ENCODE measurements at regions not wholly inside any gene's neighbourhood (a gene's known extent, or its start where the extent isn't known, plus 50 kb on each side); places are given as distances from the start of the nearest gene placed in this dataset.

DNA sequence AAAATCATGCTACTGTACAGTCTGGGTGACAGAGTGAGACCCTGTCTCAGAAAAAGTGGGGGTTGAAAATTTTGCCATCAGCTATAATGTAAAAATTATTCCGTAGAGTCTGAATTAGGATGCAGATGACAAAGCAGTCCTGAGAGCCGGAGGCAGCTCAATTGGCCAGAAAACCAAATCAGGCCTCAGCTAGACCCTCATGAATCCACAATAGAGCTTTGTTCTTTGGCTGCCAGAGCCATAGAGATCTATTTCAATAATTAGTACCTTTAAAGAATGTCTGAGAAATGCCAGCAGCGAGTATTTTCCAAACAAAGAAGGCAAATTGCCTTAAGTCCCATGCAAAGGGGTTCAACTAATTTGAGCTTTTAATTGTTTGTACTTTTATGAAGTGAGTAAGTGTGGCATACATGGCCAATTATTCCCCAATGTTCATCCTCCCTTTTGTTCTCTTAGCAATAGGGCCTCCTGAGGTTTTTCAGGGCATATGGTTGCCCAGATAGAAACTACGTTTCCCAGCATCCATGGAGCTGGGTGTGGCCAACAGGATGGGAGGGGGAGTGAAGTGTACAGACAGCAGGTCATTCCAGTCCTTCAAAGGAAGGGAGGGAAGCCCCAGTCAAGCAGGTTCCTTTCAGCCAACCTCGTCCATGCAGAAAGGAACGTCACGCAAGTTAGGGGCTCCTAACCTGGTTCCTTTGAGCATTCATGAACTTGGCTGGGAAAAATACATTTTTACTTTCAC lies 211.3 kb upstream of the APCDD1 start:
- TF ChIP-seq, protein P1, sequence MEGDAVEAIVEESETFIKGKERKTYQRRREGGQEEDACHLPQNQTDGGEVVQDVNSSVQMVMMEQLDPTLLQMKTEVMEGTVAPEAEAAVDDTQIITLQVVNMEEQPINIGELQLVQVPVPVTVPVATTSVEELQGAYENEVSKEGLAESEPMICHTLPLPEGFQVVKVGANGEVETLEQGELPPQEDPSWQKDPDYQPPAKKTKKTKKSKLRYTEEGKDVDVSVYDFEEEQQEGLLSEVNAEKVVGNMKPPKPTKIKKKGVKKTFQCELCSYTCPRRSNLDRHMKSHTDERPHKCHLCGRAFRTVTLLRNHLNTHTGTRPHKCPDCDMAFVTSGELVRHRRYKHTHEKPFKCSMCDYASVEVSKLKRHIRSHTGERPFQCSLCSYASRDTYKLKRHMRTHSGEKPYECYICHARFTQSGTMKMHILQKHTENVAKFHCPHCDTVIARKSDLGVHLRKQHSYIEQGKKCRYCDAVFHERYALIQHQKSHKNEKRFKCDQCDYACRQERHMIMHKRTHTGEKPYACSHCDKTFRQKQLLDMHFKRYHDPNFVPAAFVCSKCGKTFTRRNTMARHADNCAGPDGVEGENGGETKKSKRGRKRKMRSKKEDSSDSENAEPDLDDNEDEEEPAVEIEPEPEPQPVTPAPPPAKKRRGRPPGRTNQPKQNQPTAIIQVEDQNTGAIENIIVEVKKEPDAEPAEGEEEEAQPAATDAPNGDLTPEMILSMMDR (IDR thresholded peaks at IDR 0.05; ENCODE audit: insufficient read depth, low read length), result no peak
- TF ChIP-seq POLR2AphosphoS5 (IDR thresholded peaks at IDR 0.05; ENCODE audit: low read depth) (no peak), GABPA (IDR thresholded peaks at IDR 0.05; ENCODE audit: low read depth) (no peak)
- TF ChIP-seq, protein P2, sequence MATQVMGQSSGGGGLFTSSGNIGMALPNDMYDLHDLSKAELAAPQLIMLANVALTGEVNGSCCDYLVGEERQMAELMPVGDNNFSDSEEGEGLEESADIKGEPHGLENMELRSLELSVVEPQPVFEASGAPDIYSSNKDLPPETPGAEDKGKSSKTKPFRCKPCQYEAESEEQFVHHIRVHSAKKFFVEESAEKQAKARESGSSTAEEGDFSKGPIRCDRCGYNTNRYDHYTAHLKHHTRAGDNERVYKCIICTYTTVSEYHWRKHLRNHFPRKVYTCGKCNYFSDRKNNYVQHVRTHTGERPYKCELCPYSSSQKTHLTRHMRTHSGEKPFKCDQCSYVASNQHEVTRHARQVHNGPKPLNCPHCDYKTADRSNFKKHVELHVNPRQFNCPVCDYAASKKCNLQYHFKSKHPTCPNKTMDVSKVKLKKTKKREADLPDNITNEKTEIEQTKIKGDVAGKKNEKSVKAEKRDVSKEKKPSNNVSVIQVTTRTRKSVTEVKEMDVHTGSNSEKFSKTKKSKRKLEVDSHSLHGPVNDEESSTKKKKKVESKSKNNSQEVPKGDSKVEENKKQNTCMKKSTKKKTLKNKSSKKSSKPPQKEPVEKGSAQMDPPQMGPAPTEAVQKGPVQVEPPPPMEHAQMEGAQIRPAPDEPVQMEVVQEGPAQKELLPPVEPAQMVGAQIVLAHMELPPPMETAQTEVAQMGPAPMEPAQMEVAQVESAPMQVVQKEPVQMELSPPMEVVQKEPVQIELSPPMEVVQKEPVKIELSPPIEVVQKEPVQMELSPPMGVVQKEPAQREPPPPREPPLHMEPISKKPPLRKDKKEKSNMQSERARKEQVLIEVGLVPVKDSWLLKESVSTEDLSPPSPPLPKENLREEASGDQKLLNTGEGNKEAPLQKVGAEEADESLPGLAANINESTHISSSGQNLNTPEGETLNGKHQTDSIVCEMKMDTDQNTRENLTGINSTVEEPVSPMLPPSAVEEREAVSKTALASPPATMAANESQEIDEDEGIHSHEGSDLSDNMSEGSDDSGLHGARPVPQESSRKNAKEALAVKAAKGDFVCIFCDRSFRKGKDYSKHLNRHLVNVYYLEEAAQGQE (IDR thresholded peaks at IDR 0.05; ENCODE audit: insufficient replicate concordance, low read depth), result no peak

Measured in HL-60 (cell line).